Stomach (tissue), 4 donors: ENCODE measurements at regions not wholly inside any gene's neighbourhood (a gene's known extent, or its start where the extent isn't known, plus 50 kb on each side); places are given as distances from the start of the nearest gene placed in this dataset.

ENCODE experiments used
- CTCF ChIP-seq, 7 experiments: fragments of 450-650 bp in 4 of 7; fragments of 200-600 bp in 3 of 7; sonication (generic) in 3 of 7; IDR thresholded peaks; one replicate each; pipeline ENCODE4 v1.5.1; 2016 to 2019; ENCODE audit warnings: antibody characterized with exemption in 7 of 7, control low read depth in 2 of 7, mild to moderate bottlenecking in 1 of 7
- EP300 ChIP-seq: sonication (generic); formaldehyde crosslinking; IDR thresholded peaks from one replicate; pipeline ENCODE4 v1.6.1; 2017; ENCODE audit warnings: antibody characterized with exemption
- POLR2A ChIP-seq, 4 donors: fragments of 450-650 bp; IDR thresholded peaks; one replicate each; pipeline ENCODE4 v1.6.1; 2016; ENCODE audit warnings: antibody characterized with exemption in 4 of 4, control low read depth in 2 of 4, mild to moderate bottlenecking in 1 of 4, moderate library complexity in 1 of 4
- POLR2AphosphoS5 ChIP-seq, 3 donors: sonication (generic); formaldehyde crosslinking; IDR thresholded peaks; one replicate each; pipeline ENCODE4 v1.6.1; 2016; ENCODE audit warnings: antibody characterized with exemption in 3 of 3

GRCh38 chr14:26707234-26707633 lies 109.4 kb upstream of the NOVA1 start:
- TF ChIP-seq CTCF (IDR thresholded peaks at IDR 0.05) (no peak), POLR2AphosphoS5 (IDR thresholded peaks at IDR 0.05) (no peak), EP300 (no peak), POLR2A (IDR thresholded peaks at IDR 0.05) (no peak)
